GM23248 (cell line): ENCODE measurements at regions not wholly inside any gene's neighbourhood (a gene's known extent, or its start where the extent isn't known, plus 50 kb on each side); places are given as distances from the start of the nearest gene placed in this dataset.
"Not testable (repeated sequence)": the region's sequence is repeated elsewhere in the genome, so short reads cannot be mapped to it uniquely, and the experiment has no call there.

ENCODE experiments used
- DNase-seq: peaks from one replicate; pipeline ENCODE4 v3.0.0-alpha.2; 2015
- H2AFZ ChIP-seq: fragments of 200-600 bp; sonication (generic); 2 replicates; pipeline ENCODE4 v1.6.1; 2016; ENCODE audit warnings: antibody characterized with exemption
- H3F3A ChIP-seq: fragments of 200-600 bp; sonication (generic); 2 replicates; pipeline ENCODE4 v1.6.1; 2016; ENCODE audit warnings: mild to moderate bottlenecking, antibody characterized with exemption, mixed run types; ENCODE audit not compliant: insufficient read depth
- H3K27ac ChIP-seq: fragments of 200-600 bp; sonication (generic); 2 replicates; pipeline ENCODE4 v1.5.1; 2016; ENCODE audit warnings: mild to moderate bottlenecking
- H3K27me3 ChIP-seq: fragments of 200-600 bp; sonication (generic); replicated peaks from 2 replicates; pipeline ENCODE4 v1.6.1; 2016; ENCODE audit warnings: mild to moderate bottlenecking; ENCODE audit not compliant: insufficient read depth
- H3K36me3 ChIP-seq: fragments of 200-600 bp; sonication (generic); 2 replicates; pipeline ENCODE4 v1.6.1; 2016; ENCODE audit warnings: low read depth, mild to moderate bottlenecking
- H3K4me1 ChIP-seq: fragments of 200-600 bp; sonication (generic); 2 replicates; pipeline ENCODE4 v1.6.1; 2016; ENCODE audit warnings: mild to moderate bottlenecking; ENCODE audit not compliant: insufficient read depth
- H3K4me2 ChIP-seq: fragments of 200-600 bp; sonication (generic); one replicate; pipeline ENCODE4 v1.6.1; 2016; ENCODE audit warnings: mild to moderate bottlenecking; ENCODE audit not compliant: unreplicated experiment
- H3K4me3 ChIP-seq: fragments of 200-600 bp; sonication (generic); 2 replicates; pipeline ENCODE4 v1.5.1; 2016; ENCODE audit warnings: mild to moderate bottlenecking
- H3K79me2 ChIP-seq: fragments of 200-600 bp; sonication (generic); 2 replicates; pipeline ENCODE4 v1.6.1; 2016; ENCODE audit warnings: mild to moderate bottlenecking; ENCODE audit not compliant: insufficient read depth
- H3K9ac ChIP-seq: fragments of 200-600 bp; sonication (generic); 2 replicates; pipeline ENCODE4 v1.6.1; 2016; ENCODE audit warnings: mild to moderate bottlenecking
- H3K9me2 ChIP-seq: fragments of 200-600 bp; sonication (generic); 2 replicates; pipeline ENCODE4 v1.6.1; 2016; ENCODE audit warnings: mixed run types, mild to moderate bottlenecking, moderate library complexity; ENCODE audit not compliant: insufficient read depth
- H3K9me3 ChIP-seq: fragments of 200-600 bp; sonication (generic); one replicate; pipeline ENCODE4 v1.6.1; 2017; ENCODE audit warnings: low read depth
- H4K20me1 ChIP-seq: fragments of 200-600 bp; sonication (generic); 2 replicates; pipeline ENCODE4 v1.6.0; 2016; ENCODE audit not compliant: insufficient read depth
- EZH2 ChIP-seq: fragments of 200-600 bp; sonication (generic); IDR thresholded peaks from 2 replicates; pipeline ENCODE4 v1.6.1; 2018; ENCODE audit warnings: antibody characterized with exemption, mild to moderate bottlenecking; ENCODE audit not compliant: insufficient read depth, poor library complexity, severe bottlenecking
- EZH2phosphoT487 ChIP-seq: fragments of 200-600 bp; sonication (generic); IDR thresholded peaks from 2 replicates; pipeline ENCODE4 v1.6.1; 2018; ENCODE audit warnings: antibody characterized with exemption, moderate library complexity, mild to moderate bottlenecking, low read depth; ENCODE audit not compliant: insufficient read depth
- WGBS, 2 experiments: methylation state at CpG; one replicate each; pipeline ENCODE4 v1.1.6; 2015 to 2017; ENCODE audit warnings: low lambda C conversion rate in 2 of 2, low coverage in 1 of 2; ENCODE audit errors: missing lambda C conversion rate in 2 of 2; 5-methylcytosine and 5-hydroxymethylcytosine counted together
- in situ Hi-C: fragments of 300-500 bp; cut with MboI; formaldehyde crosslinking; loops from 2 replicates; pipeline ENCODE4 v1.15.0; 2020

DNA sequence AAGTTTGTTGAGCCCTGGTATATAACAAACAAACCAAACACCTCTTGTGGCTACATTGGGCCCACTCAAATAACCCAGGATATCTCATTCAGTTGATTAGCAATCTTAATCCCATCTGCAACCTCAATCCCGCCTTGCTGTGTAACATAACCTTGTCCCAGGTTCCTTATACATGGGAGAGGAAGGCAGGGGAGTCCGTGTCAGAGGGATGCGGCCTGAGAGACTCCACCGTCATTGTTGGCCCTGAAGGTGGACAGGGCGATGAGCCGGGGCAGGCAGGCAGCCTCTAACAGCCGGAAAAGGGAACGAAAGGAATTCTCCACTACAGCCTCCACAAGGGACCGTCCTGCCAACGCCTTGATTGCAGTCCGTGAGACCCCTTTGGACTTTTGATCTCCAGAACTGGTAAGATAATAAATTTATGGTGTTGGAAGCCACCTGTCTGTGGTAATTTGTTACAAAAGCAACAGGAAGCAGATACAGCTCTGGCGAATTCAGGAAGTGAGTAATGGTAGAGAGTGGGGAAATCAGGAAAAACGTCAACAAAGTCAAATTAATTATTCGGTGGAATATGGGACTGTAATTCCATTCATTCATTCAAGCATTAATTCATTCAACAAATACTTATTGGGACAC lies 124.5 kb upstream of the SALL4 start:
- Histone ChIP-seq H3K79me2 (no peaks in the 10 kb centered on the region), H4K20me1 (no peaks in the 10 kb centered on the region), H3K4me1 (0 out of 2 replicates have a peak, but pooled peaks cover 4% of the 10 kb centered on the region), H2AFZ (no peak overlapping the region), H3K9ac (no peak overlapping the region), H3K4me3 (no peak overlapping the region), H3K36me3 (no peaks in the 10 kb centered on the region), H3K9me3 (no peaks in the 10 kb centered on the region), H3K9me2 (no peaks in the 10 kb centered on the region), H3K27me3 (no peaks in the 10 kb centered on the region), H3K4me2 (no peak overlapping the region), H3K27ac (no peak overlapping the region), H3F3A (no peaks in the 10 kb centered on the region)
- in situ Hi-C loops = no loop called here
- 90 to 94% methylated on average over 14 of the region's 14 CpGs for WGBS, 2 experiments
- no peak for DNase-seq
- TF ChIP-seq EZH2 (no peak), EZH2phosphoT487 (no peak)

DNA sequence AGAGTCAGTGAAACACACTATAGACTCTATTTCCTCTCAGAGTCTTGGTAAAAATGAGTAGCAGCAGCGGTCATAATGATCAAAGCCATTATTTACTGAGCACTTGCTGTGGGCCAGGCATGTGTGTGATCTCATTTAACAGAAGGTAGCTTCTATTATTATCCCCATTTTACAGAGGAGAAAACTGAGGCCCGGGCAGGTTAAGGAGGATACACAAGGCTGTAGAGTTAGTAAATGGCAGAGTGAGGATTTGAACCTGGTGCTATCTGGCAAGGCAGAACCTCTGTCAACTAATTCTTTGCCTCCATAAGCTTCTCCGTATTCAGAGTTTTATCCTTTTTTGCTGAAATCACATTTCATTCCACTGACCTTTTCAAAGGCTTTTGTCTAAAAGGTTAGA lies 122.2 kb upstream of the SALL4 start:
- H3K4me1 ChIP-seq = no peaks in the 10 kb centered on the region
- no peak for DNase-seq

DNA sequence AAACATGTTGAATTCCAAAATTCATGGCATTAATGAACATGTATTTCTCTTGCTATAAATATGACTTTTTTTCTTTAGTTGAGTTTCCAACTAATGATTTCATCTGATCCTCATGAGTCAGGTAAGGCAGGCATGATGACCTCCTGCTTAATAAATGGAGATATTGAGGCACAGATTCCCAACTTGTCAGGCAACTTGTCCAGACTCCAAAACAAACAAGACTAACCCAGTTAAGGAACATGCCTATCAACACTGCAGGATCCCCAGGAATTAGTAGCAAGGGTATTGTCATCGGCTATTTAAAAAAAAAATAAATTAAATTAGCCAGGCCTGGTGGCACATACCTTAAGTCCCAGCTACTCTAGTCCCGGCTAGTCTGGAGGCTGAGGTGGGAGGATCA lies 121.3 kb upstream of the SALL4 start:
- Histone ChIP-seq H3K4me2 (no peak overlapping the region), H3K9ac (no peak overlapping the region), H4K20me1 (no peaks in the 10 kb centered on the region), H3K9me3 (no peaks in the 10 kb centered on the region), H3F3A (no peaks in the 10 kb centered on the region), H3K4me1 (no peaks in the 10 kb centered on the region), H2AFZ (no peak overlapping the region), H3K27ac (no peak overlapping the region), H3K36me3 (no peaks in the 10 kb centered on the region), H3K79me2 (no peaks in the 10 kb centered on the region), H3K9me2 (no peaks in the 10 kb centered on the region), H3K4me3 (no peak overlapping the region), H3K27me3 (no peaks in the 10 kb centered on the region)
- no peak for DNase-seq
- in situ Hi-C loops = no loop called here
- no peak for TF ChIP-seq EZH2
- TF ChIP-seq EZH2phosphoT487 = no peak
- WGBS, 2 experiments = 92 to 100% methylated on average over 2 of the region's 2 CpGs

More for the DNA sequence above, 122.2 kb upstream of the SALL4 start:
- in situ Hi-C loops = no loop called here
- TF ChIP-seq EZH2 (no peak), EZH2phosphoT487 (no peak)
- Histone ChIP-seq H4K20me1 (no peaks in the 10 kb centered on the region), H3K9ac (no peak overlapping the region), H3K9me2 (no peaks in the 10 kb centered on the region), H3K79me2 (no peaks in the 10 kb centered on the region), H3K9me3 (no peaks in the 10 kb centered on the region), H3K27me3 (no peaks in the 10 kb centered on the region), H3K4me3 (no peak overlapping the region), H3K27ac (no peak overlapping the region), H3K4me2 (no peak overlapping the region), H3F3A (no peaks in the 10 kb centered on the region), H2AFZ (no peak overlapping the region), H3K36me3 (no peaks in the 10 kb centered on the region)
- WGBS, 2 experiments = 86 to 89% methylated on average over 3 of the region's 3 CpGs

DNA sequence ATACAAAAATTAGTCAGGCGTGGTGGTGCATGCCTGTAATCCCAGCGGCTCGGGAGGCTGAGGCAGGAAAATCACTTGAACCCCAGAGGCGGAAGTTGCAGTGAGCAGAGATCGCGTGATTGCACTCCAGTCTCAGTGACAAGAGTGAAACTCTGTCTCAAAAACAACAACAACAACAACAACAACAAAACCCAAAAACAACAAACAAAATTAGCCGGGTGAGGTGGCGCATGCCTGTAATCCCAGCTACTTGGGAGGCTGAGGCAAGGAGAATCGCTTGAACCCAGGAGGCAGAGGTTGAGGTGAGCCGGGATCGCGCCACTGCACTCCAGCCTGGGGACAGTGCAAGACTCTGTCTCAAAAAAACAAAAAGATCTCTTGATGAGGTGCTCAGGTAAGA lies 120.5 kb upstream of the SALL4 start:
- H3K9me2 ChIP-seq, H3K27me3 ChIP-seq, H3K9me3 ChIP-seq, H4K20me1 ChIP-seq, H3K27ac ChIP-seq, H2AFZ ChIP-seq, H3K4me2 ChIP-seq, H3K79me2 ChIP-seq, DNase-seq, H3F3A ChIP-seq, H3K4me1 ChIP-seq, H3K4me3 ChIP-seq, in situ Hi-C loops, H3K9ac ChIP-seq, H3K36me3 ChIP-seq: not testable (repeated sequence)
- WGBS, 2 experiments = 94 to 96% methylated on average over 12 of the region's 12 CpGs

DNA sequence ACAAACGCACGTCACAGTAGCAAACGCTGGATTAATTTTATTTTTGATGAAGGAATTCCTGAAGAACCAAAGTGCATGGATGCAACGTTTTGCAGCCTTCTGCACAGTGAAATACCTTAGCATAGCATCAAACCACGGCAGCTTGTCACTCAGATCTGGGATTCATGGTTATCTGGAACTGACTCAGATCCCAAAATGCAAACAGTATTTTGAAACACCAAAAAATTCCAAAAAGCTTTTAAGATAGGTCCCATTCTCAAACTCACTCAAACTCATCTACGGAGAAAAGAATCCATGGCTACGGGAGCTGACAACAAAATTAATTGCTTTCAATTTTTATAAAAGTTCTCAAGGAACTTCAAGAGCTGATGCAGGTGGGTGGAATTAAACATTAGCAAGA lies 116.2 kb upstream of the SALL4 start:
- H3K27me3 ChIP-seq = no peaks in the 10 kb centered on the region
- no peak overlapping the region for H3K9ac ChIP-seq
- in situ Hi-C loops = no loop called here

More for the DNA sequence above, 116.2 kb upstream of the SALL4 start:
- no peak for TF ChIP-seq EZH2phosphoT487
- TF ChIP-seq EZH2 = no peak
- Histone ChIP-seq H3K4me2 (no peak overlapping the region), H3K79me2 (no peaks in the 10 kb centered on the region), H2AFZ (no peak overlapping the region), H4K20me1 (no peaks in the 10 kb centered on the region), H3K27ac (no peak overlapping the region), H3K4me3 (no peak overlapping the region), H3K9me3 (no peaks in the 10 kb centered on the region), H3K36me3 (no peaks in the 10 kb centered on the region), H3K9me2 (no peaks in the 10 kb centered on the region), H3F3A (no peaks in the 10 kb centered on the region), H3K4me1 (no peaks in the 10 kb centered on the region)
- WGBS, 2 experiments = 85 to 89% methylated on average over 7 of the region's 7 CpGs
- no peak for DNase-seq
